ENCODE measurements at regions not wholly inside any gene's neighbourhood (a gene's known extent, or its start where the extent isn't known, plus 50 kb on each side); places are given as distances from the start of the nearest gene placed in this dataset.

DNA sequence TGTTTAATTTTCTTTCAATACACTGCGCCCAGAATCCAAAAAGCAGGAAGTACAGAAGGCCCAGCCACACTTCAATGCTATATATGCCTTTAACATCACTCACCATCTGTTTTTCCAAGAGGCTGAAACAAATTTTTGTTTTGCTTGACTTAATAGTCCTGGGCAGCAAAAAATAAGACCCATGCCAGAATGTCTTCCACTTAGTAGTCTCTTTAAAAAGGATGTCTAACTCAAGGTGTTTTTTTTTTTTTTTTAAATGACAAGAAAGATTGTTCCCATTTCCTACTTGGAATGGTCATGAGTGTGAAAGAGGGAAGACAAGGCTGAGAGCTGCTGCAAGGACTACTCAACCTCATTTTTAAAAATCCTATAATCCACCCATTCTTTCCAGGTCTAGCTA lies 590.3 kb upstream of the SGO1 start:
- Mint-ChIP-seq H3K36me3 (no peaks in the 10 kb centered on the region), H3K4me1 (no peaks in the 10 kb centered on the region), H3K4me3 (no peak overlapping the region), H3K9me3 (peaks cover 13% of the 10 kb centered on the region), H3K27me3 (ENCODE audit: low read depth) (no peaks in the 10 kb centered on the region), H3K27ac (no peak overlapping the region)
- TF ChIP-seq, protein P1, sequence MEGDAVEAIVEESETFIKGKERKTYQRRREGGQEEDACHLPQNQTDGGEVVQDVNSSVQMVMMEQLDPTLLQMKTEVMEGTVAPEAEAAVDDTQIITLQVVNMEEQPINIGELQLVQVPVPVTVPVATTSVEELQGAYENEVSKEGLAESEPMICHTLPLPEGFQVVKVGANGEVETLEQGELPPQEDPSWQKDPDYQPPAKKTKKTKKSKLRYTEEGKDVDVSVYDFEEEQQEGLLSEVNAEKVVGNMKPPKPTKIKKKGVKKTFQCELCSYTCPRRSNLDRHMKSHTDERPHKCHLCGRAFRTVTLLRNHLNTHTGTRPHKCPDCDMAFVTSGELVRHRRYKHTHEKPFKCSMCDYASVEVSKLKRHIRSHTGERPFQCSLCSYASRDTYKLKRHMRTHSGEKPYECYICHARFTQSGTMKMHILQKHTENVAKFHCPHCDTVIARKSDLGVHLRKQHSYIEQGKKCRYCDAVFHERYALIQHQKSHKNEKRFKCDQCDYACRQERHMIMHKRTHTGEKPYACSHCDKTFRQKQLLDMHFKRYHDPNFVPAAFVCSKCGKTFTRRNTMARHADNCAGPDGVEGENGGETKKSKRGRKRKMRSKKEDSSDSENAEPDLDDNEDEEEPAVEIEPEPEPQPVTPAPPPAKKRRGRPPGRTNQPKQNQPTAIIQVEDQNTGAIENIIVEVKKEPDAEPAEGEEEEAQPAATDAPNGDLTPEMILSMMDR (IDR thresholded peaks at IDR 0.05; ENCODE audit: unreplicated experiment): no peak
- no peak for DNase-seq (ENCODE audit: low spot score in 2 of 2, unreplicated experiment in 2 of 2)

DNA sequence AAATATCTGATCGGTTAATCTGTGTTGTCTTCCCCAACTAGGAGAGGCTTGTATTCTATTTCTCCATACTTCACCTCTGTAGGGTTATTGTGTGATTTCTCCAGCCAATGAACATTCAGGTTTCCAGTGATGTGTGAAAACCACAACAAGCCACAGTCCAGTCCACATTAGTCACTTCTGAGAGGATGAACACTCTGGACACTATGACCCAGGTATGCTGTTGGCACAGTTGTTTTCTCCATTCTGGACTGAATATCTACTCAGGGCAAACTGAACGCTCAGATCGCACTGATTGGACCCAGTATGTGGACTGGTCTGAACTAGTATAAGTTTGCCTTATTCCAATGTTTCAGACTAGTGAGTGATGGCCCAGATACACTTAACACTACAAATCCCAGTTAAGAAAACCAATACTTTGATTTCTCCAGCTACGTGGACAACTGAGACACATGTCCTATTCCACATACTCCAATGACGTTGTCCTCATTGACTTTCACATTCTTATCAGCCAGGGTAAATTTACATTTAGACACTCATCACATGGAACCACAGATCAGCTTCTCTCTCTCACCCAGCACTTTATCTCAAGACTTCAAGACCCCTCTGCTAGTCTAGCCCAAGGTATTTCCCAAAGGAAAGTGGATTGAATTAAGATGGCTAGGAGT lies 587.4 kb upstream of the SGO1 start:
- Mint-ChIP-seq H3K27ac (no peak overlapping the region), H3K4me3 (no peak overlapping the region), H3K4me1 (peaks cover 2% of the 10 kb centered on the region), H3K27me3 (ENCODE audit: low read depth) (no peaks in the 10 kb centered on the region), H3K36me3 (no peaks in the 10 kb centered on the region), H3K9me3 (peaks cover 8% of the 10 kb centered on the region)
- DNase-seq (ENCODE audit: low spot score in 2 of 2, unreplicated experiment in 2 of 2): no peak
- TF ChIP-seq, protein P1 (IDR thresholded peaks at IDR 0.05; ENCODE audit: unreplicated experiment): no peak

DNA sequence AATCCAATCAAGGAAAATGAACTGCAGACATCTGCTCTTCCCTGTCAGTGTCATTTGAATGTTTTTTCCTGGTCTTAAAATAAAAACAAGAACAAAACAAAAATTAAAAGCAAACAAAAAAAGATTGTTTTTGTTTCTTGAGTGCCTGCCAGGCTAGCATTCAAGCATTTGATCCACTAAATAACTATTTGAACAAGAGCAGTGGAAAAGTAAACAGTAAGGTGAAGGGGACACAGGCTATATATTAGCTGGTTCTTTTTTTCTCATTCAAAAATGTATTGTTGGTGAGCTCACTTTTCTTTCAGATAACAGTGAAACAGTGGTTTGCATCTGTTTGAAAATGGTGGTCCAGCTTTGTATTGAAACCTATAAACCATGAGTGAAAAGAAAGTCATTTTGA lies 586.9 kb upstream of the SGO1 start:
- H3K36me3 Mint-ChIP-seq: no peaks in the 10 kb centered on the region
- DNase-seq (ENCODE audit: low spot score in 2 of 2, unreplicated experiment in 2 of 2): no peak
- TF ChIP-seq, protein P1 (IDR thresholded peaks at IDR 0.05; ENCODE audit: unreplicated experiment): no peak
- H3K4me3 Mint-ChIP-seq: no peak overlapping the region
- no peak overlapping the region for H3K27ac Mint-ChIP-seq
- H3K27me3 Mint-ChIP-seq (ENCODE audit: low read depth): no peaks in the 10 kb centered on the region
- H3K9me3 Mint-ChIP-seq: peaks cover 9% of the 10 kb centered on the region
- peaks cover 2% of the 10 kb centered on the region for H3K4me1 Mint-ChIP-seq

DNA sequence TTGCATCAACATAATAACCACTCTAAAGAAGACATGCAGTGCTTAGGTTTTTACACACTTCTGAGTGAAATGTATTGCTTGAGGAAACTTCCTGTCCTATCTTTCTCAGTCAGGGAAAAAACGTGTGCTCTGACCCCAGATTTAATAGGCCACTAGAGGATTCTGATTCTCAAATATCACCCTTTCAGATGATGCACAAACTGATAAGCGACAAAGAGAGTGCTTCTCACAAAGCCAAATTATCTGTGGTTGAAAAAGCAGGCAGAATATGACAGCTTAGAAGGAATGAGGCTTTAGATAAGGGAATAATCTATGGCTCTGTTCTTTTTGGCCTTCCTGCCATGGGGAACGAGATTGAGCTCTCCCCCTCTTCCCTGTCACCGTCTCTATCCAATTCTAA lies 583.4 kb upstream of the SGO1 start:
- DNase-seq (ENCODE audit: low spot score in 2 of 2, unreplicated experiment in 2 of 2): no peak
- no peak overlapping the region for H3K27ac Mint-ChIP-seq
- peaks cover 2% of the 10 kb centered on the region for H3K4me1 Mint-ChIP-seq
- H3K27me3 Mint-ChIP-seq (ENCODE audit: low read depth): no peaks in the 10 kb centered on the region
- no peaks in the 10 kb centered on the region for H3K36me3 Mint-ChIP-seq
- TF ChIP-seq, protein P1 (IDR thresholded peaks at IDR 0.05; ENCODE audit: unreplicated experiment): no peak
- no peak overlapping the region for H3K4me3 Mint-ChIP-seq
- H3K9me3 Mint-ChIP-seq: peaks cover 5% of the 10 kb centered on the region

DNA sequence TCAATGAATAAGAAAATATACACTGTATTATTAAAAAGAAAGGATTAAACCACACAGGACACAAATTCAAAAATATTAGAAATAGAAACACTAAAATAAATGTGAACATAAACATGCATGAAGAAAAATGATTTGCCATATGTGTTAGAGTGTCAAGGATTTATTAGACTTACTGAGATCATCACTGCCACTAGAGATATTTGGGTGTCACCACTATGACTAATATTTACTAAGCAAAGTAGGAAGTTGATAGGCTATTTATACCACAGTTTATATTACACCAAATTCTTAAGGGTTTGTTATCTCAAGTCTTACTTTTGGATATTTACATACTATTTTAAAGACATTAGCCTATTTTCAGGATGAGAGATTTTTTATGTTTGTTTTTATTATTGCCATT lies 575.0 kb upstream of the SGO1 start:
- TF ChIP-seq, protein P1 (IDR thresholded peaks at IDR 0.05; ENCODE audit: unreplicated experiment): no peak
- Mint-ChIP-seq H3K9me3 (no peaks in the 10 kb centered on the region), H3K36me3 (no peaks in the 10 kb centered on the region), H3K27me3 (ENCODE audit: low read depth) (no peaks in the 10 kb centered on the region), H3K27ac (no peak overlapping the region), H3K4me3 (no peak overlapping the region), H3K4me1 (no peaks in the 10 kb centered on the region)
- DNase-seq (ENCODE audit: low spot score in 2 of 2, unreplicated experiment in 2 of 2): no peak

DNA sequence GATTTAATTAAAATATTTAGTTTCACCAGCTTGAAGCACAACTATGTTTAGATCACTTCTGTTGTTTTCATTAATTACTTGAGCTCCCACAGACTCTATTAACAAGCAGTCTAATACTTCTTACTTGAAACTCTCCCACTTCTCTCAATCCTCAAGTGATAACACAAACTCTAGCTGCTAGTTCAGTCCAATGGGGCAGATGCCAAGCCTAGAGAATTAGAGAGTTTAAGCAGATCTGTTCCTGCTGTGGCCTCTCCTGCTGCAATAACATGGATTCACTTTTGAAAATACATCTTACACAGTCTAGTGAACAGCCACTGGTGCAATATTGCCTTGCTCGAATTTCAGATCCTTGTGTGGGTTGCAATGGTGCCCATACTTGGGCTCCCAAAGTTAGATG lies 566.4 kb upstream of the SGO1 start:
- Mint-ChIP-seq H3K4me3 (no peak overlapping the region), H3K4me1 (peaks cover 15% of the 10 kb centered on the region), H3K36me3 (no peaks in the 10 kb centered on the region), H3K27ac (no peak overlapping the region), H3K27me3 (ENCODE audit: low read depth) (peaks cover 2% of the 10 kb centered on the region), H3K9me3 (peaks cover 7% of the 10 kb centered on the region)
- no peak for DNase-seq (ENCODE audit: low spot score in 2 of 2, unreplicated experiment in 2 of 2)
- TF ChIP-seq, protein P1 (IDR thresholded peaks at IDR 0.05; ENCODE audit: unreplicated experiment): no peak

Measured in mesothelial cell of epicardium (in vitro differentiated cells).